ENCODE measurements at regions not wholly inside any gene's neighbourhood (a gene's known extent, or its start where the extent isn't known, plus 50 kb on each side); places are given as distances from the start of the nearest gene placed in this dataset.

DNA sequence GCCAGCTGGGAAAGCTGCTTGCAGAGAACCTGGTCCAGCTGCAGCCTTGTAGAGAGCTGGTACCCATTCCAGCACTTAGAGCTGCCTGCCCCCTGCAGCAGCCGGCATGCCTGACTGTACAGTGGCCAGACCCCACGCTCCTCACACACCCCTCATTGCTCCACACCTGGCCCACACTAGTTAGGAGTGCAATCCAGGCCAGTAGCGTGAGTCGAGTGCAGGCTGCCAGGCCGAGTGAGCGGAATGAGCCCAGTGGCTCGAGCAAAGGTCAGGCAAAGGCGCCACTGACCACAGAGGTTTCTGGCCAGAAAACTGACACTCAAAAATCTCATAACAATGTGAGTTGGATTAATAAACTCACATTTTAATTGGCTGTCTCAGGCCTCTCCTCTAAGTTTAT lies 921.7 kb upstream of the KCND2 start:
- H3K9me3 ChIP-seq (ENCODE audit: control insufficient read depth, low read length) = no peaks in the 10 kb centered on the region
- H3K36me3 ChIP-seq (ENCODE audit: control insufficient read depth, insufficient read depth, low read length) = no peaks in the 10 kb centered on the region
- H3K4me1 ChIP-seq (ENCODE audit: control insufficient read depth, insufficient read depth, low read length) = no peaks in the 10 kb centered on the region
- WGBS, 2 experiments = 92 to 96% methylated on average over 8 of the region's 8 CpGs
- no peak overlapping the region for H3K27ac ChIP-seq (ENCODE audit: insufficient read depth, low read depth, low read length, poor library complexity, severe bottlenecking)
- H3K4me3 ChIP-seq (ENCODE audit: insufficient read depth, low read depth, low read length) = no peak overlapping the region
- no peaks in the 10 kb centered on the region for H3K27me3 ChIP-seq (ENCODE audit: control insufficient read depth, insufficient read depth, low read length, poor library complexity, severe bottlenecking)

- no peaks in the 10 kb centered on the region for H3K9me3 ChIP-seq (ENCODE audit: control insufficient read depth, low read length)
- no peak overlapping the region for H3K4me3 ChIP-seq (ENCODE audit: insufficient read depth, low read depth, low read length)
- no peak overlapping the region for H3K27ac ChIP-seq (ENCODE audit: insufficient read depth, low read depth, low read length, poor library complexity, severe bottlenecking)
- no peaks in the 10 kb centered on the region for H3K27me3 ChIP-seq (ENCODE audit: control insufficient read depth, insufficient read depth, low read length, poor library complexity, severe bottlenecking)
- WGBS, 2 experiments = 94 to 95% methylated on average over 1 to 2 of the region's 2 CpGs
- no peaks in the 10 kb centered on the region for H3K36me3 ChIP-seq (ENCODE audit: control insufficient read depth, insufficient read depth, low read length)
- no peaks in the 10 kb centered on the region for H3K4me1 ChIP-seq (ENCODE audit: control insufficient read depth, insufficient read depth, low read length)
These were observed 898.5 kb upstream of the KCND2 start for GRCh38 chr7:119374436-119374835.

GRCh38 chr7:119377861-119378260 lies 895.1 kb upstream of the KCND2 start:
- no peaks in the 10 kb centered on the region for H3K9me3 ChIP-seq (ENCODE audit: control insufficient read depth, low read length)
- H3K27me3 ChIP-seq (ENCODE audit: control insufficient read depth, insufficient read depth, low read length, poor library complexity, severe bottlenecking) = no peaks in the 10 kb centered on the region
- H3K4me3 ChIP-seq (ENCODE audit: insufficient read depth, low read depth, low read length) = no peak overlapping the region
- WGBS, 2 experiments = 100% methylated on average over 1 of the region's 1 CpG
- H3K36me3 ChIP-seq (ENCODE audit: control insufficient read depth, insufficient read depth, low read length) = no peaks in the 10 kb centered on the region
- no peak overlapping the region for H3K27ac ChIP-seq (ENCODE audit: insufficient read depth, low read depth, low read length, poor library complexity, severe bottlenecking)
- no peaks in the 10 kb centered on the region for H3K4me1 ChIP-seq (ENCODE audit: control insufficient read depth, insufficient read depth, low read length)

GRCh38 chr7:119382726-119383125 lies 890.2 kb upstream of the KCND2 start:
- Histone ChIP-seq H3K9me3 (ENCODE audit: control insufficient read depth, low read length) (no peaks in the 10 kb centered on the region), H3K4me1 (ENCODE audit: control insufficient read depth, insufficient read depth, low read length) (no peaks in the 10 kb centered on the region), H3K27ac (ENCODE audit: insufficient read depth, low read depth, low read length, poor library complexity, severe bottlenecking) (no peak overlapping the region), H3K4me3 (ENCODE audit: insufficient read depth, low read depth, low read length) (no peak overlapping the region), H3K36me3 (ENCODE audit: control insufficient read depth, insufficient read depth, low read length) (no peaks in the 10 kb centered on the region), H3K27me3 (ENCODE audit: control insufficient read depth, insufficient read depth, low read length, poor library complexity, severe bottlenecking) (no peaks in the 10 kb centered on the region)

- Histone ChIP-seq H3K36me3 (ENCODE audit: control insufficient read depth, insufficient read depth, low read length) (no peaks in the 10 kb centered on the region), H3K27ac (ENCODE audit: insufficient read depth, low read depth, low read length, poor library complexity, severe bottlenecking) (no peak overlapping the region), H3K4me3 (ENCODE audit: insufficient read depth, low read depth, low read length) (no peak overlapping the region), H3K9me3 (ENCODE audit: control insufficient read depth, low read length) (no peaks in the 10 kb centered on the region), H3K4me1 (ENCODE audit: control insufficient read depth, insufficient read depth, low read length) (no peaks in the 10 kb centered on the region), H3K27me3 (ENCODE audit: control insufficient read depth, insufficient read depth, low read length, poor library complexity, severe bottlenecking) (no peaks in the 10 kb centered on the region)
- WGBS, 2 experiments = 94% methylated on average over 1 to 2 of the region's 2 CpGs
These were observed 878.0 kb upstream of the KCND2 start for GRCh38 chr7:119395024-119395423.

DNA sequence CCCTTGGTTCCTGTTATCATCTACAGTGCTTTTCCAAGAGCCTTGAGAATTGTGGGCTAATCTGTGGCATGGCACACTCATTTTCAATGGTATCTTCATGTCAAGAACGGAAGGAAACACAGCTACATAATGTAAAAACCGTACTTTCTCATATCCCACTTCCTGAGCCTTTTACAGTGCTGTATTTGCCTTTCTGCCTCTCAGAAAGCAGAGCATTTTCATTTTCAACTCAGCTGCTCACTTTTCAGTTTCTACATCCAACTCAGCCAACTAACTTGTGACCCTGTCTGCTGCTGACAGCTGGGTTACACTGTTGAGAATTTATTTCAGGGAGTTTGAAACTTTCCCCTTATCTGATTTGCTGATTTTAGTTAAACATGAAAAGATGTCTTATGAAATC lies 875.8 kb upstream of the KCND2 start:
- Histone ChIP-seq H3K27ac (ENCODE audit: insufficient read depth, low read depth, low read length, poor library complexity, severe bottlenecking) (no peak overlapping the region), H3K4me1 (ENCODE audit: control insufficient read depth, insufficient read depth, low read length) (no peaks in the 10 kb centered on the region), H3K9me3 (ENCODE audit: control insufficient read depth, low read length) (no peaks in the 10 kb centered on the region), H3K4me3 (ENCODE audit: insufficient read depth, low read depth, low read length) (no peak overlapping the region), H3K27me3 (ENCODE audit: control insufficient read depth, insufficient read depth, low read length, poor library complexity, severe bottlenecking) (no peaks in the 10 kb centered on the region), H3K36me3 (ENCODE audit: control insufficient read depth, insufficient read depth, low read length) (no peaks in the 10 kb centered on the region)
- WGBS, 2 experiments = 93 to 95% methylated on average over 2 of the region's 2 CpGs

- 27 to 38% methylated on average over 1 of the region's 1 CpG for WGBS, 2 experiments
- Histone ChIP-seq H3K4me3 (ENCODE audit: insufficient read depth, low read depth, low read length) (no peak overlapping the region), H3K9me3 (ENCODE audit: control insufficient read depth, low read length) (no peaks in the 10 kb centered on the region), H3K27me3 (ENCODE audit: control insufficient read depth, insufficient read depth, low read length, poor library complexity, severe bottlenecking) (no peaks in the 10 kb centered on the region), H3K4me1 (ENCODE audit: control insufficient read depth, insufficient read depth, low read length) (no peaks in the 10 kb centered on the region), H3K27ac (ENCODE audit: insufficient read depth, low read depth, low read length, poor library complexity, severe bottlenecking) (no peak overlapping the region), H3K36me3 (ENCODE audit: control insufficient read depth, insufficient read depth, low read length) (no peaks in the 10 kb centered on the region)
These were observed 864.4 kb upstream of the KCND2 start for GRCh38 chr7:119408596-119408995.

DNA sequence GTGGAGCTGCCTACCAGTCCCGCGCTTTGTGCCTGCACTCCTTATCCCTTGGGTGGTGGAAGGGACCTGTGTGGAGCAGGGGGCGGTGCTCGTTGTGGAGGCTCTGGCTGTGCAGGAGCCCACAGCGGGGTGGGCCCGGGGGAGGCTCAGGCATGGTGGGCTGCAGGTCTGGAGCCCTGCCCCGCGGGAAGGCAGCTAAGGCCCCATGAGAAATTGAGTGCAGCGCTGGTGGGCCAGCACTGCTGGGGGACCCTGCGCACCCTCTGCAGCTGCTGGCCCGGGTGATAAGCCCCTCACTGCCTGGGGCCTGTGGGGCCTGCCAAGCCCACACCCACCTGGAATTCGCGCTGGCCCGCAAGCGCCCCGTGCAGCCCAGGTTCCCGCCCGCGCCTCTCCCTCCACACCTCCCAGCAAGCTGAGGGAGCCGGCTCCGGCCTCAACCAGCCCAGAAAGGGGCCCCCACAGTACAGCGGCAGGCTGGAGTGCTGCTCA lies 859.6 kb upstream of the KCND2 start:
- Histone ChIP-seq H3K4me1 (ENCODE audit: control insufficient read depth, insufficient read depth, low read length) (no peaks in the 10 kb centered on the region), H3K27me3 (ENCODE audit: control insufficient read depth, insufficient read depth, low read length, poor library complexity, severe bottlenecking) (no peaks in the 10 kb centered on the region)
- 95% methylated on average over 22 of the region's 22 CpGs for WGBS, 2 experiments

GRCh38 chr7:119415682-119416081 lies 857.3 kb upstream of the KCND2 start:
- no peak overlapping the region for H3K27ac ChIP-seq (ENCODE audit: insufficient read depth, low read depth, low read length, poor library complexity, severe bottlenecking)
- 97 to 98% methylated on average over 4 of the region's 4 CpGs for WGBS, 2 experiments

More for the DNA sequence above, 859.6 kb upstream of the KCND2 start:
- Histone ChIP-seq H3K36me3 (ENCODE audit: control insufficient read depth, insufficient read depth, low read length) (no peaks in the 10 kb centered on the region), H3K4me3 (ENCODE audit: insufficient read depth, low read depth, low read length) (no peak overlapping the region), H3K9me3 (ENCODE audit: control insufficient read depth, low read length) (no peaks in the 10 kb centered on the region), H3K27ac (ENCODE audit: insufficient read depth, low read depth, low read length, poor library complexity, severe bottlenecking) (no peak overlapping the region)

GRCh38 chr7:119421657-119422056 lies 851.3 kb upstream of the KCND2 start:
- H3K36me3 ChIP-seq (ENCODE audit: control insufficient read depth, insufficient read depth, low read length) = no peaks in the 10 kb centered on the region
- no peak overlapping the region for H3K4me3 ChIP-seq (ENCODE audit: insufficient read depth, low read depth, low read length)
- H3K27me3 ChIP-seq (ENCODE audit: control insufficient read depth, insufficient read depth, low read length, poor library complexity, severe bottlenecking) = no peaks in the 10 kb centered on the region
- no peaks in the 10 kb centered on the region for H3K9me3 ChIP-seq (ENCODE audit: control insufficient read depth, low read length)
- H3K4me1 ChIP-seq (ENCODE audit: control insufficient read depth, insufficient read depth, low read length) = no peaks in the 10 kb centered on the region
- 89 to 96% methylated on average over 1 of the region's 1 CpG for WGBS, 2 experiments
- H3K27ac ChIP-seq (ENCODE audit: insufficient read depth, low read depth, low read length, poor library complexity, severe bottlenecking) = no peak overlapping the region

More at GRCh38 chr7:119415682-119416081, 857.3 kb upstream of the KCND2 start:
- no peaks in the 10 kb centered on the region for H3K4me1 ChIP-seq (ENCODE audit: control insufficient read depth, insufficient read depth, low read length)
- no peaks in the 10 kb centered on the region for H3K9me3 ChIP-seq (ENCODE audit: control insufficient read depth, low read length)
- H3K36me3 ChIP-seq (ENCODE audit: control insufficient read depth, insufficient read depth, low read length) = no peaks in the 10 kb centered on the region
- H3K4me3 ChIP-seq (ENCODE audit: insufficient read depth, low read depth, low read length) = no peak overlapping the region
- H3K27me3 ChIP-seq (ENCODE audit: control insufficient read depth, insufficient read depth, low read length, poor library complexity, severe bottlenecking) = no peaks in the 10 kb centered on the region

DNA sequence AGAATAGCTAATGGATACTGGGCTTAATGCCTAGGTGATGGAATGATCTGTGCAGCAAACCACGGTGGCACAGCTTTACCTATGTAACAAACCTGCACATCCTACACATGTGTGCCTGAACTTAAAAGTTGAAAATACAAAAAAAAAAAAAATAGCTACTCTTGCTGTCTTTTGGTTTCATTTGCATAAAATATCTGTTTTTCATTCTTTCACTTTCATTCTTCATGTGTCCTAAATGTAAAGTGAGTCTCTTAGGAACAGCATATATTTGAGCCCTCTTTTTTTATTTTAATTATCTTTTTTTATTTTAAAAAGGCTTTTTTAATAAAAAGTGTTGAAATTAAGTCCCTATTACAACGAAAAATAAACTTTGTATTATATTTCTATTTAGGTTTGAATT lies 836.1 kb upstream of the KCND2 start:
- no peaks in the 10 kb centered on the region for H3K27me3 ChIP-seq (ENCODE audit: control insufficient read depth, insufficient read depth, low read length, poor library complexity, severe bottlenecking)
- no peaks in the 10 kb centered on the region for H3K4me1 ChIP-seq (ENCODE audit: control insufficient read depth, insufficient read depth, low read length)
- WGBS, 2 experiments = 93 to 100% methylated on average over 1 of the region's 2 CpGs
- no peak overlapping the region for H3K4me3 ChIP-seq (ENCODE audit: insufficient read depth, low read depth, low read length)
- no peaks in the 10 kb centered on the region for H3K9me3 ChIP-seq (ENCODE audit: control insufficient read depth, low read length)
- no peak overlapping the region for H3K27ac ChIP-seq (ENCODE audit: insufficient read depth, low read depth, low read length, poor library complexity, severe bottlenecking)
- H3K36me3 ChIP-seq (ENCODE audit: control insufficient read depth, insufficient read depth, low read length) = no peaks in the 10 kb centered on the region

Data from ectodermal cell (in vitro differentiated cells).